ENCODE measurements at regions not wholly inside any gene's neighbourhood (a gene's known extent, or its start where the extent isn't known, plus 50 kb on each side); places are given as distances from the start of the nearest gene placed in this dataset.
A peak's percentile ranks its signal among the peaks of the same experiment; 100 is the strongest.

DNA sequence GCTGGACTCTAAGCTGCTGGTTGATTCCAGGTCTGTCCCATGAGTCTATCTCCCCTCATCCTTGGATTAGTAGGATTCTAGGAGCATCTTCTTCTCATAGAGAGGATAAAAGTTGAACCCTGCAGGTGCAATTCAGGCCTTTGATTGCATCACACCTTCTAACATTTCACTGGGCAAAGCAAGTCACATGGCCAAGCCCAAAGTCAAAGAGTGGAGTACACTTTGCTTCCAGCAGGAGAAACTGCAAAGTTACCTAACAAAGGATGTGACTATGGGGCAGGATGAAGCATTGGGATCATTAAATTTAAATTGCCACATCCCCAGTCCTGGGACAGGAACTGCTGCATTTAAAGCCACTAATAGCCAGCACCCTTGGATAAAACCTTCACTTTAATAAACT, 51.0 kb upstream of the EGFLAM start:
- ChIA-PET CTCF (interaction anchor here (1.0 to 1.5 kb wide), 4 partner anchors 10 to 213 kb away, joined by 3 to 4 read pairs (median 3); no protein-coding TSS in a partner anchor), POLR2A (no interaction called here)
- TF ChIP-seq, protein P1, sequence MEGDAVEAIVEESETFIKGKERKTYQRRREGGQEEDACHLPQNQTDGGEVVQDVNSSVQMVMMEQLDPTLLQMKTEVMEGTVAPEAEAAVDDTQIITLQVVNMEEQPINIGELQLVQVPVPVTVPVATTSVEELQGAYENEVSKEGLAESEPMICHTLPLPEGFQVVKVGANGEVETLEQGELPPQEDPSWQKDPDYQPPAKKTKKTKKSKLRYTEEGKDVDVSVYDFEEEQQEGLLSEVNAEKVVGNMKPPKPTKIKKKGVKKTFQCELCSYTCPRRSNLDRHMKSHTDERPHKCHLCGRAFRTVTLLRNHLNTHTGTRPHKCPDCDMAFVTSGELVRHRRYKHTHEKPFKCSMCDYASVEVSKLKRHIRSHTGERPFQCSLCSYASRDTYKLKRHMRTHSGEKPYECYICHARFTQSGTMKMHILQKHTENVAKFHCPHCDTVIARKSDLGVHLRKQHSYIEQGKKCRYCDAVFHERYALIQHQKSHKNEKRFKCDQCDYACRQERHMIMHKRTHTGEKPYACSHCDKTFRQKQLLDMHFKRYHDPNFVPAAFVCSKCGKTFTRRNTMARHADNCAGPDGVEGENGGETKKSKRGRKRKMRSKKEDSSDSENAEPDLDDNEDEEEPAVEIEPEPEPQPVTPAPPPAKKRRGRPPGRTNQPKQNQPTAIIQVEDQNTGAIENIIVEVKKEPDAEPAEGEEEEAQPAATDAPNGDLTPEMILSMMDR (IDR thresholded peaks at IDR 0.05; ENCODE audit: control extremely low read depth, extremely low read depth, low read depth, missing control alignments): no peak
- DNase-seq (ENCODE audit: extremely low spot score): no peak

DNA sequence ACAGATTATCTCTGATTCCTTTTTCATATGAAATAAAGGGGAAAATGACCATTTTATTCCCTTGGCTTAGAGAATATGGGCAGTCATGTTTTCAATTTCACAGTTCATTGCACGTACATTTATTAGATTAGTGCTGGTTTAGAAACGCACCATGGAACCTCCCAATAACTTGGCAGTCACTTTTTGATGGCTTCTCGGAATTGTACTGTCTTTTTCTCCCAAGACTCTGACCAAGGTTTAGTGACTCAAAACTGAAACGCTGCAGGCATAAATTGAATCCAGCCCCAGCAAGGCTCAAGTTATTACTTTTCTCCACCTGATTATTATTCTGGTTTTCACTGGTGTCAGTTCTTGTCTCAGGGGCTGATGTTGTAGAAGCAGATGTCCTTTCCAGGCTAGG, 55.6 kb upstream of the EGFLAM start:
- TF ChIP-seq, protein P1 (IDR thresholded peaks at IDR 0.05; ENCODE audit: control extremely low read depth, extremely low read depth, low read depth, missing control alignments): no peak
- ChIA-PET POLR2A (no interaction called here), CTCF (interaction anchor here (3.2 kb wide), 1 partner anchor 10 kb away, joined by 14 read pairs; no protein-coding TSS in a partner anchor)
- DNase-seq (ENCODE audit: extremely low spot score): no peak

- DNase-seq (ENCODE audit: extremely low spot score): no peak
- ChIA-PET CTCF (interaction anchor here (0.9 to 3.3 kb wide), 3 partner anchors 9 to 241 kb away, joined by 3 to 14 read pairs (median 3); no protein-coding TSS in a partner anchor), POLR2A (no interaction called here)
- TF ChIP-seq, protein P1 (IDR thresholded peaks at IDR 0.05; ENCODE audit: control extremely low read depth, extremely low read depth, low read depth, missing control alignments): no peak
Measured at GRCh38 chr5:38200872-38201557, 57.3 kb upstream of the EGFLAM start.

GRCh38 chr5:38197118-38197517, 61.2 kb upstream of the EGFLAM start:
- CTCF ChIA-PET: interaction anchor here (1.3 kb wide), 1 partner anchor 360 kb away, joined by 4 read pairs; no protein-coding TSS in a partner anchor
- POLR2A ChIA-PET: no interaction called here
- TF ChIP-seq, protein P1 (IDR thresholded peaks at IDR 0.05; ENCODE audit: control extremely low read depth, extremely low read depth, low read depth, missing control alignments): no peak
- DNase-seq (ENCODE audit: extremely low spot score): no peak

DNA sequence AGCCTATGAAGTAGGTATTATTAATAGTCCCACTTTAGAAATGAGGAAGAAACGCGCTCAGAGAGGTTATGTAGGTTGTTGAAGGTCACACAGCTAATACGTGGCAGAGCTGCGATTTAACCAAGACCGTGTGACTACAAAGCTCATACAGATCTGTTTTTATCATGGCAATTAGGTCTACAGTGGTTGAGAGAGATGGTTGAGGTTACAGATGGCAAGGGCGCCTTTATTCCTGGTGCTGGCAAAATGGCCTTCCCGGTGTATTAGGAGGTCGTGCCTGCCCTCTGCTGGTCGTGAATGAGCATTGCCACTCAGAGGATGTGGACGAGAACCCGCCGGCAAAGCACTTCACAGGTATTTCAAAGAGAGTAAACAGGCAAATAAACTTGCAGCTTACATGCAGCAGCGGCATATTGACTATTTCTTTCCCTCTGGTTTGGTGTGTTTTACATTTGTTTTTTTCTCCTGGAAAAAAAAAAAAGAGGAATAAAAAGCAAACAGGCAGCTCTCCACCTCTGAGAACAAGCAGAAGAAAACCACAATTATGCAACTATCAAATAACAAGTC, 65.3 kb upstream of the EGFLAM start:
- CTCF ChIA-PET: interaction anchor here (0.9 to 4.2 kb wide), 38 partner anchors 8 to 1454 kb away, joined by 3 to 70 read pairs (median 4); partner anchors contain the start of gene GDNF
- peak; percentile 74 for DNase-seq (ENCODE audit: extremely low spot score)
- TF ChIP-seq, protein P1 (IDR thresholded peaks at IDR 0.05; ENCODE audit: control extremely low read depth, extremely low read depth, low read depth, missing control alignments): peak; percentile 89
- POLR2A ChIA-PET: no interaction called here

- TF ChIP-seq, protein P1 (IDR thresholded peaks at IDR 0.05; ENCODE audit: control extremely low read depth, extremely low read depth, low read depth, missing control alignments): no peak
- CTCF ChIA-PET: interaction anchor here (1.1 to 4.2 kb wide), 22 partner anchors 9 to 1451 kb away, joined by 3 to 70 read pairs (median 4); partner anchors contain the start of gene GDNF
- DNase-seq (ENCODE audit: extremely low spot score): no peak
- POLR2A ChIA-PET: interaction anchor here (0.7 kb wide), 1 partner anchor 380 kb away, joined by 3 read pairs; no protein-coding TSS in a partner anchor
Measured at GRCh38 chr5:38191693-38192092, 66.7 kb upstream of the EGFLAM start.

Data from GM10248 (cell line).